HEK293T (cell line): ENCODE measurements at regions not wholly inside any gene's neighbourhood (a gene's known extent, or its start where the extent isn't known, plus 50 kb on each side); places are given as distances from the start of the nearest gene placed in this dataset.

ENCODE experiments used
- CTCF ChIA-PET: fragments of 350-600 bp; formaldehyde crosslinking; extraction: SDS; loops from one replicate; lab custom pipeline; 2021; ENCODE audit warnings: antibody characterized with exemption, inconsistent platforms; lab: Yijun Ruan, JAX
- POLR2A ChIA-PET: fragments of 350-600 bp; formaldehyde crosslinking; extraction: SDS; loops from one replicate; lab custom pipeline; 2020; ENCODE audit warnings: antibody characterized with exemption, inconsistent platforms; lab: Yijun Ruan, JAX
- DNase-seq: peaks from one replicate; pipeline ENCODE4 v3.0.0; 2012; ENCODE audit warnings: mixed read lengths; ENCODE audit errors: extremely low spot score
- ARNT ChIP-seq: fragments of 450-650 bp; IDR thresholded peaks from 2 replicates; pipeline ENCODE4 v1.6.1; 2017; ENCODE audit warnings: mild to moderate bottlenecking
- BHLHE40 ChIP-seq: fragments of 450-650 bp; IDR thresholded peaks from 2 replicates; pipeline ENCODE4 v1.6.1; 2016; ENCODE audit warnings: mild to moderate bottlenecking, moderate library complexity, borderline replicate concordance
- CTBP1 ChIP-seq: fragments of 450-650 bp; IDR thresholded peaks from 2 replicates; pipeline ENCODE4 v1.6.1; 2016; ENCODE audit warnings: borderline replicate concordance
- ELF4 ChIP-seq: fragments of 450-650 bp; IDR thresholded peaks from 2 replicates; pipeline ENCODE4 v1.6.1; 2017; ENCODE audit warnings: antibody characterized with exemption
- FOXA1 ChIP-seq: fragments of 450-650 bp; IDR thresholded peaks from 2 replicates; pipeline ENCODE4 v1.6.1; 2016; ENCODE audit warnings: mild to moderate bottlenecking
- FOXK2 ChIP-seq: fragments of 450-650 bp; IDR thresholded peaks from 2 replicates; pipeline ENCODE4 v1.6.1; 2016; ENCODE audit warnings: mild to moderate bottlenecking
- FOXM1 ChIP-seq: fragments of 450-650 bp; IDR thresholded peaks from 2 replicates; pipeline ENCODE4 v1.6.1; 2017; ENCODE audit warnings: mild to moderate bottlenecking, borderline replicate concordance
- HDGF ChIP-seq: fragments of 450-650 bp; IDR thresholded peaks from 2 replicates; pipeline ENCODE4 v1.6.1; 2017; ENCODE audit warnings: antibody characterized with exemption, borderline replicate concordance
- L3MBTL2 ChIP-seq: fragments of 450-650 bp; conservative IDR thresholded peaks from 2 replicates; pipeline ENCODE4 v1.6.1; 2016; ENCODE audit warnings: mild to moderate bottlenecking
- LEF1 ChIP-seq: fragments of 450-650 bp; IDR thresholded peaks from 2 replicates; pipeline ENCODE4 v1.6.1; 2017; ENCODE audit warnings: mild to moderate bottlenecking, borderline replicate concordance
- NFRKB ChIP-seq: fragments of 450-650 bp; IDR thresholded peaks from 2 replicates; pipeline ENCODE4 v1.6.1; 2016; ENCODE audit warnings: mild to moderate bottlenecking, moderate library complexity
- PKNOX1 ChIP-seq: fragments of 450-650 bp; IDR thresholded peaks from 2 replicates; pipeline ENCODE4 v1.6.1; 2016
- SP1 ChIP-seq: fragments of 450-650 bp; IDR thresholded peaks from 2 replicates; pipeline ENCODE4 v1.6.1; 2017
- SUZ12 ChIP-seq: fragments of 450-650 bp; IDR thresholded peaks from 2 replicates; pipeline ENCODE4 v1.6.1; 2016; ENCODE audit warnings: mild to moderate bottlenecking
- TARDBP ChIP-seq: fragments of 450-650 bp; IDR thresholded peaks from 2 replicates; pipeline ENCODE4 v1.6.1; 2016
- ZNF384 ChIP-seq: fragments of 450-650 bp; IDR thresholded peaks from 2 replicates; pipeline ENCODE4 v1.6.1; 2016

DNA sequence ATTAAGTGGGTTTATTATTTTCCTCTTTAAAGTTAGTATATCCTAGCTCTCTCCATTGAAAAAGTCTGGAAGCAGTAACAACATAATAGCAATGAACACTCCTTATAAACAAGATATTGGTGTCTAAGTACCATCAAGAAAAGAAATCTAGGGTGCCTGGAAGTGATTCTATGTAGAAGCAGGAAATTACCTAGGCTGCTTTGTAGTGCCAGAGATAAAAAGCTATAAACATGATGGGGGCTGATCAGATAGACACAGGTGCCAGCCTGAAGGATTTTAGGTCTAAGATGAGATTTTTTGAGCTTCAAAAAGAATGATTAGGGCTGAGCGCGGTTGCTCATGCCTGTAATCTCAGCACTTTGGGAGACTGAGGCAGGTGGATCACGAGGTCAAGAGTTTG, 1179.3 kb upstream of the CDH9 start:
- ChIA-PET CTCF (no interaction called here), POLR2A (no interaction called here)
- TF ChIP-seq CTBP1 (no peak), HDGF (no peak), BHLHE40 (no peak), L3MBTL2 (no peak)
- no peak for DNase-seq

DNA sequence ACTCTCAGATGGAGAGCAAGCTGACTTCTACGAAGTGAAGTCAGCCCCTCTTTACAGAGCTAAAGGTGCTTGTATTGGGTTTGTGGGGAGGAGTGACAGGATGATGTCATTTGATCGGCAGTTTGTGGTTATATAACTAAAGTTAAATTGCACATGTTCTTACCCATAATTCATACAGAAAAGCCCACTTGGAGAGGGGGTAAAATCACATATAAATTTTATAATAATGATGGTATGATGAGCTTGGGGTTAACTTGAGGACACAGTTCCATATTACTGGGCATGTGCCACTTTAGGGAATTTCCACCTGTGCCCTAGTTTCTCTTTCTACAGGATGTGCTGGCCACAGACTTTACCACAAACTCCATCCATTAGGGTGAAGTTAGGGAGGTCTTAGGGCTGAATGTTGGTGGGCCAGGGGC, 1178.6 kb upstream of the CDH9 start:
- DNase-seq, result no peak
- TF ChIP-seq HDGF (no peak), FOXA1 (no peak), BHLHE40 (no peak), ZNF384 (no peak)
- ChIA-PET CTCF (no interaction called here), POLR2A (no interaction called here)

GRCh38 chr5:28215091-28215490, 1176.7 kb upstream of the CDH9 start:
- no peak for DNase-seq
- ChIA-PET POLR2A (no interaction called here), CTCF (no interaction called here)
- no peak for TF ChIP-seq FOXM1
- TF ChIP-seq CTBP1, result no peak
- TF ChIP-seq ZNF384, result no peak
- no peak for TF ChIP-seq TARDBP
- no peak for TF ChIP-seq FOXA1
- no peak for TF ChIP-seq SP1
- no peak for TF ChIP-seq BHLHE40
- no peak for TF ChIP-seq SUZ12
- no peak for TF ChIP-seq FOXK2
- TF ChIP-seq HDGF, result no peak
- TF ChIP-seq L3MBTL2, result no peak
- no peak for TF ChIP-seq ARNT

- ChIA-PET CTCF (interaction anchor here (0.6 kb wide), 1 partner anchor 1963 kb away, joined by 4 read pairs; no protein-coding TSS in a partner anchor), POLR2A (no interaction called here)
- TF ChIP-seq BHLHE40 (no peak), TARDBP (no peak), HDGF (no peak), L3MBTL2 (no peak), SUZ12 (no peak), SP1 (no peak), PKNOX1 (no peak), FOXA1 (no peak), ARNT (no peak)
- no peak for DNase-seq
Observed at GRCh38 chr5:28214292-28214691, 1175.9 kb upstream of the CDH9 start.

- no peak for TF ChIP-seq SP1
- no peak for TF ChIP-seq FOXM1
- no peak for TF ChIP-seq LEF1
- no peak for TF ChIP-seq NFRKB
- ChIA-PET CTCF (no interaction called here), POLR2A (no interaction called here)
- DNase-seq, result no peak
Observed at GRCh38 chr5:28208356-28208755, 1170.0 kb upstream of the CDH9 start.

DNA sequence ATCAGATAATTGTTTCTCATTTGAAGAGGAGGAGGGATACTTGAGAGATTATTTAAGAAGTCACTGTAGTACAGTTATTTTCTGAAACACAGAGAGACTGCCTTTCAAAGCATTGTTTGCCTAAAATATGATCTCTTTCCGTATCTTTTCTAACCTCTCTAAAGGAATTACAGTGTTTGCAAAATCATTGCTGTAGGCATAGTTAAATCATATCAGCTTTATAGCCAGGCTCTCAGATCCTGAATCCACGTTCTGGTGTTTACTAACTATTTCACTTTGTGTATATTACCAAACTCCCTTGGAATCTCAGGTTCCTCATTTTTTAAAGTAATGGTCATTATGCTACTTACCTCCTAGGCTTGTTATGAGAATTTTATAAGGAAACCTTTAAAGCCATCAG, 1151.6 kb upstream of the CDH9 start:
- ChIA-PET CTCF (no interaction called here), POLR2A (no interaction called here)
- TF ChIP-seq ARNT, result no peak
- no peak for TF ChIP-seq TARDBP
- DNase-seq, result no peak

- ChIA-PET CTCF (no interaction called here), POLR2A (no interaction called here)
- DNase-seq, result no peak
- no peak for TF ChIP-seq SUZ12
- no peak for TF ChIP-seq PKNOX1
- TF ChIP-seq ZNF384, result no peak
- TF ChIP-seq HDGF, result no peak
- TF ChIP-seq ELF4, result no peak
- no peak for TF ChIP-seq FOXM1
- TF ChIP-seq FOXK2, result no peak
- no peak for TF ChIP-seq L3MBTL2
- no peak for TF ChIP-seq SP1
- no peak for TF ChIP-seq NFRKB
- TF ChIP-seq ARNT, result no peak
- TF ChIP-seq TARDBP, result no peak
- TF ChIP-seq CTBP1, result no peak
- TF ChIP-seq LEF1, result no peak
- TF ChIP-seq FOXA1, result no peak
- no peak for TF ChIP-seq BHLHE40
Observed at GRCh38 chr5:28174691-28175090, 1136.3 kb upstream of the CDH9 start.

- DNase-seq, result no peak
- ChIA-PET POLR2A (no interaction called here), CTCF (no interaction called here)
- TF ChIP-seq LEF1, result no peak
Observed at GRCh38 chr5:28165096-28165495, 1126.7 kb upstream of the CDH9 start.

DNA sequence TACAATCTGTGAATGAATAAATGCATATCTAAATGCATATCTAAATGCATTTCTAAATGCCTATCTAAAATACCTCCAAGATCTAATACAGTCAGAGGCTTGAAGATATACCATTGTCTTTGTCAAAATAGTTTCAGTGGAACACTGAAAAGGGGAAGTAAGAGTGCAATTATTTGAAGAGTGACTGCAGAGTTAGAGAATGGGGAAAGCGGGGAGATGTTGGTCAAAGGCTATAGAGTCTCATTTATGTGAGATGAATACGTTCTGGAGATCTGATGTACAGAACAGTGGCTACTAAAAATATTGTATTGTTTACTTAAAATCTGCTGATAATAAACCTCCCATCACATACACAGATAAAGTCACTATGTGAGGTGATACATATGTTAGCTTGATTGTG, 1126.2 kb upstream of the CDH9 start:
- TF ChIP-seq L3MBTL2 (no peak), FOXK2 (no peak)
- DNase-seq, result no peak
- ChIA-PET CTCF (no interaction called here), POLR2A (no interaction called here)
